ENCODE measurements at regions not wholly inside any gene's neighbourhood (a gene's known extent, or its start where the extent isn't known, plus 50 kb on each side); places are given as distances from the start of the nearest gene placed in this dataset.

DNA sequence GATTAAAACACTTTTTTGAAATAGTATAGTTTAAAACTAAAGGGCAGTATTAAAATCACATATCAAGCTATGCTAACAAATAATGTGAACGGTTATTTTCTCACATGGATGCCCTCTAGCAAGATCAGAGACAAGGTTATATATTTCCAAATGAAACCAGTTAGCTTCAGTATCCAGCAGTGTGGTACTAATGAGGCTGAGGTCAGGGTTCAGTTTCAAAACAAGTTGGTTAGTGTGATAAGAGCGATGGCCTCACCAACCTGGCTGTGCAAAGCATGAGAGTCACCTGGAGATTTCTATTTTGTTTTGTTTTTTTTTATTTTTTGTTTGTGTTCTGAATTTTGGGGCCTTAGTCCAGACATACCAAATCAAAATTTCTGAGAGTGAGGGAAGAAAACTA is 352.2 kb upstream of the KITLG start:
- no peak for DNase-seq (ENCODE audit: low spot score)
- CTCF ChIA-PET: no interaction called here
- H3K27ac ChIP-seq: no peak overlapping the region
- POLR2A ChIA-PET (ENCODE audit: low non-redundant PET): no interaction called here
- TF ChIP-seq CTCF (conservative IDR thresholded peaks at IDR 0.05; ENCODE audit: low read depth): no peak

GRCh38 chr12:88931598-88931997 is 351.3 kb upstream of the KITLG start:
- no peak for DNase-seq (ENCODE audit: low spot score)
- TF ChIP-seq CTCF (conservative IDR thresholded peaks at IDR 0.05; ENCODE audit: low read depth): no peak
- ChIA-PET CTCF (no interaction called here), POLR2A (ENCODE audit: low non-redundant PET) (no interaction called here)
- H3K27ac ChIP-seq: no peak overlapping the region

DNA sequence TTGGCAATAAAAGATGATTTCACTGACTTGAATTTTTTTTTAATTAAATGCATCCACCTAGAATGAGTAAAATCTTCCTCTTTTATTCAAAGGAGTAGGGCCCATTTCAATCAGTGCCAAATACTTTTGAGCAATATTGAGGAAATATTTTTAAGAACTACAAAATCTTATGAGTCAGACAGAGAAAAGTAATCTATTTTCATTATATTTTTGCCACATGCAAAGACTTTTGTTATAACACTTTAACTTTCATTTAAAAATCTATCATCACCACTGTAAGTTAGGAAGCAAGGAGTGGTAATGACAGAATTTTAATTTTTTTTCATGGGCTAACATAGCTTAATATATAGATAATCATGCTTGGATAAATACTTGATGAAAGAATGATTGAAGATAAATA is 345.2 kb upstream of the KITLG start:
- DNase-seq (ENCODE audit: low spot score): no peak
- POLR2A ChIA-PET (ENCODE audit: low non-redundant PET): no interaction called here
- no peak for TF ChIP-seq CTCF (conservative IDR thresholded peaks at IDR 0.05; ENCODE audit: low read depth)
- CTCF ChIA-PET: interaction anchor here (0.6 kb wide), 1 partner anchor 589 kb away, joined by 3 read pairs; no protein-coding TSS in a partner anchor
- H3K27ac ChIP-seq: no peak overlapping the region

DNA sequence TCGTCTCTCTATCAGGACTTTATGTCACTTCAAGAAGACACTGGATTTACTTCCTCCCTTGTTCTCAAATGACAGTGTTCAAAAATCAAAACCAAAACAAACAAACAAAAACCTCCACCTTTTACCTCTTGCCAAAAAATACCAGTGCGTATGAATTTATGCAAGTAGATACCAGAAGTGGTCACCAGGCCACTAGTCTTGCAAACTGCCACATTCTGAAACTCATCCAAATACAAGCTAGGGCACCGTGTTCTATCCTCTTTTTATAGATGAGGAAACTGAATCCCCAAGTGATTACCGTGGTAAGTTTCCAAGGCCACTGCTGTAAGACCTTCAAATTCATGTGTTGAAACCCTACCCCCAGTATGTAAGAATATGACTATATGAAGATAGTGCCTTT is 343.9 kb upstream of the KITLG start:
- no peak for TF ChIP-seq CTCF (conservative IDR thresholded peaks at IDR 0.05; ENCODE audit: low read depth)
- no peak overlapping the region for H3K27ac ChIP-seq
- CTCF ChIA-PET: no interaction called here
- POLR2A ChIA-PET (ENCODE audit: low non-redundant PET): no interaction called here
- no peak for DNase-seq (ENCODE audit: low spot score)

GRCh38 chr12:88923631-88924030 is 343.4 kb upstream of the KITLG start:
- TF ChIP-seq CTCF (conservative IDR thresholded peaks at IDR 0.05; ENCODE audit: low read depth): no peak
- no peak for DNase-seq (ENCODE audit: low spot score)
- ChIA-PET POLR2A (ENCODE audit: low non-redundant PET) (no interaction called here), CTCF (interaction anchor here (0.6 kb wide), 1 partner anchor 99 kb away, joined by 3 read pairs; no protein-coding TSS in a partner anchor)
- H3K27ac ChIP-seq: no peak overlapping the region

- DNase-seq (ENCODE audit: low spot score): peak; percentile 71
- H3K27ac ChIP-seq: no peak overlapping the region
- no peak for TF ChIP-seq CTCF (conservative IDR thresholded peaks at IDR 0.05; ENCODE audit: low read depth)
- ChIA-PET CTCF (interaction anchor here (0.5 kb wide), 1 partner anchor 1595 kb away, joined by 3 read pairs; no protein-coding TSS in a partner anchor), POLR2A (ENCODE audit: low non-redundant PET) (no interaction called here)
These were observed 342.5 kb upstream of the KITLG start for GRCh38 chr12:88922816-88923215.
